ENCODE measurements at regions not wholly inside any gene's neighbourhood (a gene's known extent, or its start where the extent isn't known, plus 50 kb on each side); places are given as distances from the start of the nearest gene placed in this dataset.

DNA sequence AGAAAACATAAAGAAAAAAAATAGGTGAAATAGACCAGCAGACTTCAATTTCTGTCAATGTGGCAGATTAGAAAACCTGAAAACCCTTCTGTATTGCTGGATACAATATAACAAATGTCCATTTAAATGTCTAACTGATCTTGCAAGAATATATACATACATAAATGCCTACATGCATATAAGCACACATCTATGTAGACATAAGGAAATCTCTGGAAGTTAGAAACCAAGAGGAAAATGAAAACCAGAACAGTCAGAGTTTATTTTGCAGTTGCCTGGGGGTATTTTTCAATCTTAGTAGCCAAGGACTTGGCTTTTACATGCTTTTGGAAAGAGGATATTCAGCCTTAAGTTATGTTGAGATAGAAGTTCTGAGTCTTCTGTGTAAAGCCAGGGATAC, 184.0 kb downstream of the RPS12 start:
- Histone ChIP-seq H3K9me3 (no peaks in the 10 kb centered on the region), H3K27me3 (no peaks in the 10 kb centered on the region), H3K27ac (no peak overlapping the region), H3K4me3 (no peak overlapping the region), H3K36me3 (no peaks in the 10 kb centered on the region), H3K4me1 (no peaks in the 10 kb centered on the region)
- TF ChIP-seq, protein P1, sequence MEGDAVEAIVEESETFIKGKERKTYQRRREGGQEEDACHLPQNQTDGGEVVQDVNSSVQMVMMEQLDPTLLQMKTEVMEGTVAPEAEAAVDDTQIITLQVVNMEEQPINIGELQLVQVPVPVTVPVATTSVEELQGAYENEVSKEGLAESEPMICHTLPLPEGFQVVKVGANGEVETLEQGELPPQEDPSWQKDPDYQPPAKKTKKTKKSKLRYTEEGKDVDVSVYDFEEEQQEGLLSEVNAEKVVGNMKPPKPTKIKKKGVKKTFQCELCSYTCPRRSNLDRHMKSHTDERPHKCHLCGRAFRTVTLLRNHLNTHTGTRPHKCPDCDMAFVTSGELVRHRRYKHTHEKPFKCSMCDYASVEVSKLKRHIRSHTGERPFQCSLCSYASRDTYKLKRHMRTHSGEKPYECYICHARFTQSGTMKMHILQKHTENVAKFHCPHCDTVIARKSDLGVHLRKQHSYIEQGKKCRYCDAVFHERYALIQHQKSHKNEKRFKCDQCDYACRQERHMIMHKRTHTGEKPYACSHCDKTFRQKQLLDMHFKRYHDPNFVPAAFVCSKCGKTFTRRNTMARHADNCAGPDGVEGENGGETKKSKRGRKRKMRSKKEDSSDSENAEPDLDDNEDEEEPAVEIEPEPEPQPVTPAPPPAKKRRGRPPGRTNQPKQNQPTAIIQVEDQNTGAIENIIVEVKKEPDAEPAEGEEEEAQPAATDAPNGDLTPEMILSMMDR (IDR thresholded peaks at IDR 0.05) = no peak
- TF ChIP-seq EP300 (IDR thresholded peaks at IDR 0.05) (no peak), POLR2A (IDR thresholded peaks at IDR 0.05) (no peak), POLR2AphosphoS5 (IDR thresholded peaks at IDR 0.05) (no peak)
- DNase-seq = no peak
- intact Hi-C loops (cut with DNase I; ENCODE audit: low total_unique reads) = no loop called here

DNA sequence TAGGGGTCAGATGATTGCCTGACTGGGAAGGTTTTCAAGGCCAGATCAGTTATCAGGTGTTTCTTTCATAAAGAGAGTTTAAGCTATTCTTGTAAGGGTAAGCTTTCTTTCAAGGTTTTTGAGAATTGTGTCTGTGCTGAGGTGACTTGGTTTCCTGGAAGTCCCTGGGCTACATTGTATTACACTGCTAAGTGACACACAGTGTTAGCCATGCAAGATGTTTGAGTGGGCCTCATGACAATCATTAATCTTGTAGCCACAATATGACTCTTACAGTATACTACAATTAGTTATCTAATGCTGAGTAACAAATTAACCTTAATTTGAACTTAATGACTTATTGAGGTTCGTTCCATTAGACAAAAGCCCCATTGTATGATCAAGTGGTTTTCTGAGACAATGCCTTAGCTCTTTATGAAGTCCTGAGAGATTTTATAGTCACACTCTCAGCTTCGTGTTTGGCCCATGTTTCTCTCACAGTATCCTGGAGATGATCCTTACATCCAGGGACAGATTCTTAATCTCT, 186.7 kb downstream of the RPS12 start:
- Histone ChIP-seq H3K27ac (no peak overlapping the region), H3K4me3 (no peak overlapping the region), H3K27me3 (no peaks in the 10 kb centered on the region), H3K36me3 (no peaks in the 10 kb centered on the region), H3K4me1 (no peaks in the 10 kb centered on the region), H3K9me3 (no peaks in the 10 kb centered on the region)
- intact Hi-C loops (cut with DNase I; ENCODE audit: low total_unique reads) = no loop called here
- no peak for TF ChIP-seq POLR2AphosphoS5 (IDR thresholded peaks at IDR 0.05)
- no peak for TF ChIP-seq EP300 (IDR thresholded peaks at IDR 0.05)
- no peak for TF ChIP-seq POLR2A (IDR thresholded peaks at IDR 0.05)
- TF ChIP-seq, protein P1 (IDR thresholded peaks at IDR 0.05) = no peak
- no peak for DNase-seq
- WGBS, 5 donors = 31 to 54% (median 44%) methylated on average over 2 of the region's 2 CpGs

DNA sequence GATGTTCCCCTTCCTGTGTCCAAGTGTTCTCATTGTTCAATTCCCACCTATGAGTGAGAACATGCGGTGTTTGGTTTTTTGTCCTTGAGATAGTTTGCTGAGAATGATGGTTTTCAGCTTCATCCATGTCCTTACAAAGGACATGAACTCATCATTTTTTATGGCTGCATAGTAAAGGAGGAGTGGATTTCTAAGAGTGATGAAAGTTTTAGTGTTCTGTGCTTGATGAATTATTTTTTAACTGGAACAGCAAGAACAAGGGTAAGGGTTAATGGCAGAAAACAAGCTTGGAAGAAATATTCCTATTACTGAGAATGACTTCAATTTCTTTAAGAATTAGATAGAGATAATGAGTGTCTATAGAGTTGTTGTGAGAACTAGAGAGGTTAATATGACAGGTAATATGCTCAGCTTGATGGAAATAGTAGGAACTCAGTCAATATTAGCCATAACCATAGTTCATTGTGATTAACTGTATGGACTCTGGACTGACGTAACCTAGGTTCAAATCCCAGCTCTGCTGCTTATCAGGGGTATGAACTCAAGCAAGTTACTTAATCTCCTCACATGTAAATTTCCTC, 190.0 kb downstream of the RPS12 start:
- TF ChIP-seq, protein P1 (IDR thresholded peaks at IDR 0.05) = no peak

DNA sequence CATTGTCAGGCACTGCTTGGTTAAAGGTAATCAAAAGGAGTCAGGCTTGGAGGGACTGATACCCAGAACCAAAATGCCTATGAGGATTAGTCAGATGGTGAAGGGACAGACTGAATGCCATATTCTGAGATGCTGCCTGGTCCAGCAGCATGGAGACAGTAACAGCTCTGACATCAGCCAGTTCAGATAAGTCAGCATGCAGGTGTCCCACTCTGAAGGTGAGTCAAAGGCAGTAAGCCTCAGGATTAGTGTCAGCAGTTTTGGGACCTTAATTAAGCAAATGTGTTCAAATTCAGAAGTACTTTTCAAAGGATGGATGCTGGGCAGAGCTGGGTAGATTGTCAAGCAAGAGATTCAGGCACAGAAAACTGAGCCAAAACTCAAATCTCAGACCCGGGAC, 198.4 kb downstream of the RPS12 start:
- WGBS, 5 donors = 65 to 88% (median 80%) methylated on average over 1 of the region's 1 CpG
- no peaks in the 10 kb centered on the region for H3K27me3 ChIP-seq
- no peak for TF ChIP-seq EP300 (IDR thresholded peaks at IDR 0.05)
- no peak for TF ChIP-seq POLR2A (IDR thresholded peaks at IDR 0.05)
- no peak for TF ChIP-seq POLR2AphosphoS5 (IDR thresholded peaks at IDR 0.05)
- TF ChIP-seq, protein P1 (IDR thresholded peaks at IDR 0.05) = no peak
- no peaks in the 10 kb centered on the region for H3K36me3 ChIP-seq
- no peaks in the 10 kb centered on the region for H3K9me3 ChIP-seq
- H3K4me1 ChIP-seq = no peaks in the 10 kb centered on the region
- H3K4me3 ChIP-seq = no peak overlapping the region
- intact Hi-C loops (cut with DNase I; ENCODE audit: low total_unique reads) = no loop called here
- no peak overlapping the region for H3K27ac ChIP-seq
- DNase-seq = no peak

More for the DNA sequence above, 190.0 kb downstream of the RPS12 start:
- Histone ChIP-seq H3K27ac (no peak overlapping the region), H3K27me3 (no peaks in the 10 kb centered on the region), H3K9me3 (no peaks in the 10 kb centered on the region), H3K4me1 (no peaks in the 10 kb centered on the region), H3K36me3 (no peaks in the 10 kb centered on the region), H3K4me3 (no peak overlapping the region)
- DNase-seq = no peak
- intact Hi-C loops (cut with DNase I; ENCODE audit: low total_unique reads) = no loop called here
- WGBS, 5 donors = 78 to 98% (median 87%) methylated on average over 2 of the region's 2 CpGs
